ENCODE measurements at regions not wholly inside any gene's neighbourhood (a gene's known extent, or its start where the extent isn't known, plus 50 kb on each side); places are given as distances from the start of the nearest gene placed in this dataset.

- Histone ChIP-seq H3K4me3 (ENCODE audit: control insufficient read depth in 2 of 3, extremely low read depth in 1 of 3, insufficient read depth in 2 of 3, low read depth in 1 of 3, low read length in 3 of 3) (no peak overlapping the region), H3K36me3 (ENCODE audit: control insufficient read depth in 2 of 2, extremely low read depth in 1 of 2, insufficient read depth in 2 of 2, low read length in 2 of 2) (no peaks in the 10 kb centered on the region), H3K4me2 (ENCODE audit: control insufficient read depth, extremely low read depth, insufficient read depth, low read depth, low read length) (no peak overlapping the region), H3K9me1 (ENCODE audit: control insufficient read depth, extremely low read depth, insufficient read depth, low read length) (no peaks in the 10 kb centered on the region), H3K27ac (ENCODE audit: control insufficient read depth, insufficient read depth, low read length) (no peak overlapping the region), H3K27me3 (ENCODE audit: control insufficient read depth, extremely low read depth, insufficient read depth, low read length) (no peaks in the 10 kb centered on the region), H4K20me1 (ENCODE audit: control insufficient read depth, extremely low read depth, insufficient read depth, low read length) (no peaks in the 10 kb centered on the region), H3K4me1 (ENCODE audit: control insufficient read depth, extremely low read depth, insufficient read depth, low read length) (no peaks in the 10 kb centered on the region), H3K79me2 (ENCODE audit: control insufficient read depth, insufficient read depth, low read length) (no peaks in the 10 kb centered on the region), H3K9ac (ENCODE audit: control insufficient read depth, extremely low read depth, insufficient read depth, low read length) (no peak overlapping the region), H3K9me3 (ENCODE audit: control insufficient read depth, low read depth, low read length) (no peaks in the 10 kb centered on the region), H2AFZ (ENCODE audit: control insufficient read depth, low read length) (no peak overlapping the region)
- dilution Hi-C loops (cut with MboI; ENCODE audit: extremely low pct_ligation_motif_present, low sequenced_read_pairs) = no loop called here
- FAIRE-seq (no peak), DNase-seq (ENCODE audit: low read depth, low spot score) (no peak)
- TF ChIP-seq EZH2 (IDR thresholded peaks at IDR 0.05; ENCODE audit: low read length) = no peak
- TF ChIP-seq CTCF (optimal IDR thresholded peaks at IDR 0.05 in 1 of 3, IDR thresholded peaks at IDR 0.05 in 1 of 3, conservative IDR thresholded peaks at IDR 0.05 in 1 of 3; ENCODE audit: extremely low read depth in 1 of 3, insufficient read depth in 2 of 3, low read length in 3 of 3) = no peak
Measured at GRCh38 chr2:13335862-13336535, 619.3 kb downstream of the TRIB2 start.

GRCh38 chr2:13351068-13351467, 634.3 kb downstream of the TRIB2 start:
- H3K79me2 ChIP-seq (ENCODE audit: control insufficient read depth, insufficient read depth, low read length) = no peaks in the 10 kb centered on the region
- no peak overlapping the region for H3K27ac ChIP-seq (ENCODE audit: control insufficient read depth, insufficient read depth, low read length)
- no peaks in the 10 kb centered on the region for H3K36me3 ChIP-seq (ENCODE audit: control insufficient read depth in 2 of 2, extremely low read depth in 1 of 2, insufficient read depth in 2 of 2, low read length in 2 of 2)
- FAIRE-seq (no peak), DNase-seq (ENCODE audit: low read depth, low spot score) (no peak)
- dilution Hi-C loops (cut with MboI; ENCODE audit: extremely low pct_ligation_motif_present, low sequenced_read_pairs) = no loop called here
- H3K9ac ChIP-seq (ENCODE audit: control insufficient read depth, extremely low read depth, insufficient read depth, low read length) = no peak overlapping the region
- TF ChIP-seq EZH2 (IDR thresholded peaks at IDR 0.05; ENCODE audit: low read length) (no peak), CTCF (optimal IDR thresholded peaks at IDR 0.05 in 1 of 3, IDR thresholded peaks at IDR 0.05 in 1 of 3, conservative IDR thresholded peaks at IDR 0.05 in 1 of 3; ENCODE audit: extremely low read depth in 1 of 3, insufficient read depth in 2 of 3, low read length in 3 of 3) (no peak)
- H3K4me3 ChIP-seq (ENCODE audit: control insufficient read depth in 2 of 3, extremely low read depth in 1 of 3, insufficient read depth in 2 of 3, low read depth in 1 of 3, low read length in 3 of 3) = no peak overlapping the region
- no peak overlapping the region for H2AFZ ChIP-seq (ENCODE audit: control insufficient read depth, low read length)
- H3K9me3 ChIP-seq (ENCODE audit: control insufficient read depth, low read depth, low read length) = no peaks in the 10 kb centered on the region
- H3K4me1 ChIP-seq (ENCODE audit: control insufficient read depth, extremely low read depth, insufficient read depth, low read length) = no peaks in the 10 kb centered on the region
- no peaks in the 10 kb centered on the region for H4K20me1 ChIP-seq (ENCODE audit: control insufficient read depth, extremely low read depth, insufficient read depth, low read length)
- H3K9me1 ChIP-seq (ENCODE audit: control insufficient read depth, extremely low read depth, insufficient read depth, low read length) = no peaks in the 10 kb centered on the region
- no peaks in the 10 kb centered on the region for H3K27me3 ChIP-seq (ENCODE audit: control insufficient read depth, extremely low read depth, insufficient read depth, low read length)
- no peak overlapping the region for H3K4me2 ChIP-seq (ENCODE audit: control insufficient read depth, extremely low read depth, insufficient read depth, low read depth, low read length)
